Neural cell (in vitro differentiated cells): ENCODE measurements at regions not wholly inside any gene's neighbourhood (a gene's known extent, or its start where the extent isn't known, plus 50 kb on each side); places are given as distances from the start of the nearest gene placed in this dataset.

Source experiments
- H2AFZ ChIP-seq: fragments of 200-600, 300-800 bp; sonication (generic), shearing (Covaris generic); 2 replicates; pipeline ENCODE4 v1.6.0; 2014; ENCODE audit warnings: low read depth, mild to moderate bottlenecking, antibody characterized with exemption, low read length, moderate library complexity
- H3F3A ChIP-seq: fragments of 200-600 bp; shearing (Covaris generic); 2 replicates; pipeline ENCODE4 v1.6.1; 2016; ENCODE audit warnings: mild to moderate bottlenecking, moderate library complexity, mixed read lengths, antibody characterized with exemption, low read length; ENCODE audit not compliant: insufficient read depth, poor library complexity, severe bottlenecking
- H3K27ac ChIP-seq: fragments of 200-600, 300-800 bp; sonication (generic), shearing (Covaris generic); 2 replicates; pipeline ENCODE4 v1.5.1; 2014; ENCODE audit warnings: mild to moderate bottlenecking, low read length, moderate library complexity
- H3K27me3 ChIP-seq: fragments of 300-800, 200-600 bp; sonication (generic), shearing (Covaris generic); 2 replicates; pipeline ENCODE4 v1.6.0; 2014; ENCODE audit warnings: mild to moderate bottlenecking, low read depth, low read length, moderate library complexity; ENCODE audit not compliant: insufficient read depth
- H3K36me3 ChIP-seq: fragments of 300-800, 200-600 bp; sonication (generic), shearing (Covaris generic); 2 replicates; pipeline ENCODE4 v1.5.1; 2014; ENCODE audit warnings: mild to moderate bottlenecking, antibody characterized with exemption, low read length, moderate library complexity; ENCODE audit not compliant: insufficient read depth
- H3K4me2 ChIP-seq: fragments of 300-800, 200-600 bp; sonication (generic), shearing (Covaris generic); 2 replicates; pipeline ENCODE4 v1.6.0; 2014; ENCODE audit warnings: mild to moderate bottlenecking, low read length
- H3K4me3 ChIP-seq: fragments of 300-800, 200-600 bp; sonication (generic), shearing (Covaris generic); 2 replicates; pipeline ENCODE4 v1.5.1; 2014; ENCODE audit warnings: mild to moderate bottlenecking, low read length, moderate library complexity
- H3K79me2 ChIP-seq: fragments of 200-600 bp; shearing (Covaris generic); replicated peaks from 2 replicates; pipeline ENCODE4 v1.6.0; 2014; ENCODE audit warnings: mild to moderate bottlenecking, low read length, moderate library complexity; ENCODE audit not compliant: insufficient read depth
- H3K9ac ChIP-seq: fragments of 300-800, 200-600 bp; sonication (generic), shearing (Covaris generic); 2 replicates; pipeline ENCODE4 v1.6.1; 2016; ENCODE audit warnings: mild to moderate bottlenecking, low read length, mixed read lengths
- H3K9me2 ChIP-seq: fragments of 200-600 bp; shearing (Covaris generic); 2 replicates; pipeline ENCODE4 v1.6.1; 2016; ENCODE audit warnings: mild to moderate bottlenecking, low read length, mixed read lengths; ENCODE audit not compliant: insufficient read depth
- H3K9me3 ChIP-seq: fragments of 200-600, 300-800 bp; sonication (generic), shearing (Covaris generic); 2 replicates; pipeline ENCODE4 v1.6.1; 2016; ENCODE audit warnings: mild to moderate bottlenecking, mixed run types, low read length, moderate library complexity, mixed read lengths
- H4K20me1 ChIP-seq: fragments of 200-600 bp; shearing (Covaris generic); 2 replicates; pipeline ENCODE4 v1.6.1; 2016; ENCODE audit warnings: mild to moderate bottlenecking, mixed run types; ENCODE audit not compliant: insufficient read depth
- CTCF ChIP-seq: fragments of 450-650 bp; IDR thresholded peaks from 2 replicates; pipeline ENCODE4 v1.5.1; 2014; ENCODE audit warnings: antibody characterized with exemption, mild to moderate bottlenecking, moderate library complexity; ENCODE audit not compliant: poor library complexity, severe bottlenecking
- EP300 ChIP-seq: fragments of 450-650 bp; conservative IDR thresholded peaks from 2 replicates; pipeline ENCODE4 v1.6.1; 2014; ENCODE audit warnings: antibody characterized with exemption, mild to moderate bottlenecking, moderate library complexity; ENCODE audit not compliant: poor library complexity, severe bottlenecking
- EZH2 ChIP-seq: fragments of 200-600, 300-800 bp; shearing (Covaris generic), sonication (generic); IDR thresholded peaks from 2 replicates; pipeline ENCODE4 v1.6.1; 2014; ENCODE audit warnings: antibody characterized with exemption, low read length, borderline replicate concordance, mild to moderate bottlenecking; ENCODE audit not compliant: insufficient read depth, poor library complexity, severe bottlenecking
- MXI1 ChIP-seq: fragments of 450-650 bp; conservative IDR thresholded peaks from 2 replicates; pipeline ENCODE4 v1.6.1; 2014; ENCODE audit warnings: antibody characterized with exemption, mild to moderate bottlenecking; ENCODE audit not compliant: poor library complexity, severe bottlenecking
- POLR2AphosphoS5 ChIP-seq: IDR thresholded peaks from 2 replicates; pipeline ENCODE4 v1.6.1; 2012
- RAD21 ChIP-seq: fragments of 450-650 bp; conservative IDR thresholded peaks from 2 replicates; pipeline ENCODE4 v1.6.1; 2014; ENCODE audit warnings: antibody characterized with exemption, mild to moderate bottlenecking, moderate library complexity
- REST ChIP-seq: IDR thresholded peaks from 2 replicates; pipeline ENCODE4 v1.6.1; 2012; ENCODE audit warnings: borderline replicate concordance
- SMC3 ChIP-seq: fragments of 450-650 bp; conservative IDR thresholded peaks from 2 replicates; pipeline ENCODE4 v1.6.1; 2014; ENCODE audit warnings: antibody characterized with exemption, mild to moderate bottlenecking, moderate library complexity; ENCODE audit not compliant: poor library complexity
- TAF1 ChIP-seq: IDR thresholded peaks from 2 replicates; pipeline ENCODE4 v1.6.1; 2012; ENCODE audit warnings: low read depth

- no peak overlapping the region for H3K4me3 ChIP-seq
- H3K9me2 ChIP-seq: no peaks in the 10 kb centered on the region
- H3K27ac ChIP-seq: no peak overlapping the region
- H3K4me2 ChIP-seq: no peak overlapping the region
- no peak overlapping the region for H2AFZ ChIP-seq
- no peaks in the 10 kb centered on the region for H4K20me1 ChIP-seq
- no peak for TF ChIP-seq EP300
- TF ChIP-seq CTCF: no peak
- no peak for TF ChIP-seq TAF1
- TF ChIP-seq SMC3: no peak
- TF ChIP-seq REST: no peak
- no peak for TF ChIP-seq EZH2
- no peak for TF ChIP-seq MXI1
- no peak for TF ChIP-seq POLR2AphosphoS5
- TF ChIP-seq RAD21: no peak
- H3K9ac ChIP-seq: no peak overlapping the region
- no peaks in the 10 kb centered on the region for H3K79me2 ChIP-seq
- no peaks in the 10 kb centered on the region for H3K36me3 ChIP-seq
- no peaks in the 10 kb centered on the region for H3K9me3 ChIP-seq
- H3K27me3 ChIP-seq: no peaks in the 10 kb centered on the region
- no peaks in the 10 kb centered on the region for H3F3A ChIP-seq
These were observed 1055.3 kb downstream of the BRD1 start for GRCh38 chr22:48772286-48772907.

- Histone ChIP-seq H3K9me2 (no peaks in the 10 kb centered on the region), H4K20me1 (no peaks in the 10 kb centered on the region)
- TF ChIP-seq RAD21: no peak
- TF ChIP-seq REST: no peak
- no peak for TF ChIP-seq POLR2AphosphoS5
- no peak for TF ChIP-seq MXI1
- no peak for TF ChIP-seq EP300
- no peak for TF ChIP-seq EZH2
- no peak for TF ChIP-seq SMC3
- TF ChIP-seq TAF1: no peak
- no peak for TF ChIP-seq CTCF
These were observed 1062.1 kb downstream of the BRD1 start for GRCh38 chr22:48765595-48765994.

More at GRCh38 chr22:48765595-48765994, 1062.1 kb downstream of the BRD1 start:
- Histone ChIP-seq H3K9me3 (peaks cover 9% of the 10 kb centered on the region), H3K4me2 (no peak overlapping the region), H3K36me3 (no peaks in the 10 kb centered on the region), H3K4me3 (no peak overlapping the region), H2AFZ (no peak overlapping the region), H3K27me3 (no peaks in the 10 kb centered on the region), H3K27ac (no peak overlapping the region), H3K79me2 (no peaks in the 10 kb centered on the region), H3K9ac (no peak overlapping the region), H3F3A (no peaks in the 10 kb centered on the region)
